NCI-H748 (cell line): ENCODE measurements at regions not wholly inside any gene's neighbourhood (a gene's known extent, or its start where the extent isn't known, plus 50 kb on each side); places are given as distances from the start of the nearest gene placed in this dataset.
"Not testable (repeated sequence)": the region's sequence is repeated elsewhere in the genome, so short reads cannot be mapped to it uniquely, and the experiment has no call there.

ENCODE experiments used
- DNase-seq: peaks from one replicate; lab custom pipeline; 2025; ENCODE audit not compliant: unreplicated experiment; lab: John Stamatoyannopoulos, UW

GRCh38 chr16:60815865-60816264, 1220.4 kb downstream of the CDH8 start:
- no peak for DNase-seq

GRCh38 chr16:60815033-60815432, 1221.2 kb downstream of the CDH8 start:
- DNase-seq = no peak

DNA sequence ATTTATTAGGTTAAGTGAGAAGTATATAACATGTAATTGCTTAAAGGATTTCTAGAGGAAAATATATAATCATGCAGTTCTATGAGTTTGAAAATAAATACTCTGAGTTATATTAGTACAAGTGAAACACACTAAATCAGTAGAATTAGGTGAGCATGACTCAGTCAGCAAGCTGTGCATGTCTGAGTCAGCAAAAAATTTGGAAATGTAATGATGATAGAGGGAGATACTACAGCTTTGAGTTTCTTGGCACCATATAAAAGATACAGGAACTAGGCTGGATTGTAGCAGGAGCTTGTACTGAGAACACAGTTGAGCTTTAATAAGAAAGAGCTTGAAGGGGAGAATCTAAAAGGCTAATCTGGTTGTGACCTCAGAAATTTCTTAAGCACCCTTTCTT, 1224.6 kb downstream of the CDH8 start:
- DNase-seq = no peak

- no peak for DNase-seq
Observed at GRCh38 chr16:60811051-60811608, 1225.1 kb downstream of the CDH8 start.

DNA sequence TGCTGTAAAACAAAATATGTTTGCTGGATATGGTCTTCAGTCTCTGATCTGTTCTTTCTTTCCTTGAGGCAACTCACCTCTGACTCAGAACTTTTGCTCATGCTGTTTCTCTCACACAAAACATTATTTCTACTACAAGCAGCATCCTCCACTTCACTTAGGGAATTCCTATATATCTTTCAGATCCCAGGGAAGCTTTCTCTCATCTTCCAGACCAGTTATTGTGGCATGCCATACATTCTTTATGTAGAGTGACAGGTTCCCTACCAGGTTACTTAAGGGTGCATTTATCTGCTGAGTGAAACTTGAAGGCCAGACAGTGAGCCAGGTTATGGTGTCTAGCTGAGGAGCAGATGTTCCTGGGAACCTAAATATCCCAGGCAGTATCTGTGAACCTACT, 1226.0 kb downstream of the CDH8 start:
- DNase-seq = no peak

GRCh38 chr16:60792437-60792836, 1243.8 kb downstream of the CDH8 start:
- DNase-seq = peak; percentile 75

DNA sequence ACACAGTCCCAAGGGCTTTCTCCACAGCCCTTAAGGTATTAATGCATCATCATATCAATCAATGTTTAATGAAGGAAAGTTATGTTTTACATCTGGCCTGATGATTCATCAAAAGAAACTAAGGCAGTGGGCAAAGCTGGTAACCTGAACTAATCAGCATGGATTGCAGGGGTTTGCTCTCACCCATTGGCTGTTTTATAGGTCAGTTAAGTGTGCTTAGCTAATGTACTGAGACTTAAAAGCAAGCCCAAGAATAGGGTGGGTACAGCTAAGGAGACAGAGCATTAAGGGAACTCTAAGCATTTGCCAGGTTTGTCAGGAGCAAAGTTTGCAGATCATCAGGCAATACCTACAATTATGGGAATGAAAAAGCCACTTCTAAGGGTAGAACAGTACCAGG, 1247.6 kb downstream of the CDH8 start:
- no peak for DNase-seq

DNA sequence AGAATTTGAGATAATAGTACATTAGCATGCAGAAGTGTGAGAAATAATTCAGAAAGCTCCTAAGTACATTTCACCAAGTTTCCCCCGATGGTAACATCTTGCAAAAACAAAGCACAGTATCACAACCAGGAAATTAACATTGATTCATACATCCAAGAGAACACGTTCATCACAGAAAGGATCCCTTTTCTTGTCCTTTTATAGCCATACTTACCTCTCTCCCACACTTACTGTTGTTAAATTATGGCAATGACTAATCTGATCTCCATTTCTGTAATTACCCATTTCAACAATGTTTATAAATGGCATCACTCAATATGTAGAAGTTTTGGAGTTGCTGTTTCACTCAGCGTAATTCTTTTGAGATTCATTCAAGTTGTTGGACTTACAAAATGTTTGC, 1260.0 kb downstream of the CDH8 start:
- no peak for DNase-seq

- no peak for DNase-seq
Observed at GRCh38 chr16:60771138-60771537, 1265.1 kb downstream of the CDH8 start.

DNA sequence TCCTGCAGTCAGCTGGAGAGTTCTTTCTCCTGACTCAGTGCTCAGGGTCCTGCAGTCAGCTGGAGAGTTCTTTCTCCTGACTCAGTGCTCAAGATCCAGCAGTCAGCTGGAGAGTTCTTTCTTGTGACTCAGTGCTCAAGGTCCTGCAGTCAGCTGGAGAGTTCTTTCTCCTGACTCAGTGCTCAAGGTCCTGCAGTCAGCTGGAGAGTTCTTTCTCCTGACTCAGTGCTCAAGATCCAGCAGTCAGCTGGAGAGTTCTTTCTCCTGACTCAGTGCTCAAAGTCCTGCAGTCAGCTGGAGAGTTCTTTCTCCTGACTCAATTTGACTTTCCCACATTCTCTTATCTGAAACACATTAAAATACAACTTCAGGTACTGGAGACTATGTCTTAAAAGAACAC, 1265.9 kb downstream of the CDH8 start:
- not testable (repeated sequence) for DNase-seq

DNA sequence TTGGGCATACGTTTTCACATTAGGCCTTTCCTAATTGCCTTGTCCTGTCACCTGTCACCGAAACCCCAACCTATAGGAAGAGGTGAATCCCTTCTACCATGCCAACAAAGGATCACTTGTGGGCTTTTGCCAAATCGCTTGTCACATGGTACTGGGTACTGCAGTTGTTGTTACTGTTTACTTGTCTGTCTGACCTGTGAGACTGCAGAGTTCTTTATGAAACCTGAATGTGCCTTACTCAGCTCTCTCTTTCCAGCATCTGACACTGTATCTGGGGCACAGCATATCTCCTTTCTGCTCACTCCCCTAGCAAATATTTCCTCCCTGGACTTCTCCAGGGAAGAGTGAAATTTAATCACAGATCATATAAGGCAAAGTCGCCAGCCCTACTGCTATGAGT, 1272.4 kb downstream of the CDH8 start:
- no peak for DNase-seq

- peak; percentile 3 for DNase-seq
Observed at GRCh38 chr16:60755907-60756306, 1280.3 kb downstream of the CDH8 start.

- DNase-seq = no peak
Observed at GRCh38 chr16:60748366-60748765, 1287.9 kb downstream of the CDH8 start.

GRCh38 chr16:60744198-60744597, 1292.0 kb downstream of the CDH8 start:
- no peak for DNase-seq

DNA sequence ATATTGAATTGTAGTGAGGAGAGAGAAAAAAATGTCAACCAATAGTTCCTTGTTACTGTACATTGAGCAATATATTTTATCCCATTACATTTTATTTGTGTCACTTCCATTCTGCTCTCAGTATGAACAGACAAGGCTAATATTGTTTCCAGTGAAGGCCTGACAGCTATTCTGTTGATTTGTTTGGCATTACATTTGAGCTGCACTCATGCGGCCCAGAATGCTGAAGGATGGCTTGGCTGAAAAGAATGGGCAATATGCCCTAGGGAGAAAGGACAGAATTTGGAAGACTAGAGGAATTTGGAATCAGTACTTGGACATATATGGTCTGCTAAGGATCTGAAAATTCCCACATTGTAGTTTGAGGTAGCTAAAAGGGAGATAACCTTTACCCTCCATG, 1294.4 kb downstream of the CDH8 start:
- no peak for DNase-seq

GRCh38 chr16:60739737-60740683, 1296.2 kb downstream of the CDH8 start:
- DNase-seq = no peak

DNA sequence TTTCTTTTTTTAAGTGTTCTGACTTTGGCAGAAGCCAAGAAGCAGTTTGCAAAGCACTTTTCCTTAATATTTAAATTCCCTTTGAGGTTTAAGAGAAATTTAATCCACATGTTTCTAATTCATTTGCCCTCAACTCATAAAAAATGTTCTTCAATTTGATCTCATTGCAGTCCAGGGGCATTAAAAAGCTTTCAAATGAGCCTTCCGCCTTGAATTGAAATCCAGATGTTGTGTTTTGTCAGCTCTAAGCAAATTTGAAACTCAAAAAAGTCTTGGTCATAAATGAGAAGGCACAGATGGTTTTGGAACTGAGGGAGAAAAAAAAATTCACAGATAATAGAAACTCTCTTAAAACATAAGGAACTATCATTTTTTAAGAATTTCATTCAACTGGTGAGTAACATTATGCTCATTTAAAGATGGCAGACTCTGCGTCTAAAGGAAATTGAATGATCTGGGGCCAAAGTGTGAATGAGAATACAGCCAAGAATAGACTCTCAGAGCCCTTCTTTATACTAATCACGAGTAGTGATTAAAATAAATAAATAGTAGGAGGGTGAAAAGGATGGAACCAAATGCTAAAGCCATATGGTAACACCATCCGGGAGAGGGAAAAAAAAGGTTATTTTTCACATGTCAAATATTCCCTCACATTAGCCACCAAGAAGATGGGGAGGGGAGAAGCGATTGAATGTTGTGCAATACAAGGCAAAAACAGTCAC, 1304.7 kb downstream of the CDH8 start:
- DNase-seq = no peak

GRCh38 chr16:60729051-60729450, 1307.2 kb downstream of the CDH8 start:
- no peak for DNase-seq

GRCh38 chr16:60727851-60728250, 1308.4 kb downstream of the CDH8 start:
- DNase-seq = no peak

DNA sequence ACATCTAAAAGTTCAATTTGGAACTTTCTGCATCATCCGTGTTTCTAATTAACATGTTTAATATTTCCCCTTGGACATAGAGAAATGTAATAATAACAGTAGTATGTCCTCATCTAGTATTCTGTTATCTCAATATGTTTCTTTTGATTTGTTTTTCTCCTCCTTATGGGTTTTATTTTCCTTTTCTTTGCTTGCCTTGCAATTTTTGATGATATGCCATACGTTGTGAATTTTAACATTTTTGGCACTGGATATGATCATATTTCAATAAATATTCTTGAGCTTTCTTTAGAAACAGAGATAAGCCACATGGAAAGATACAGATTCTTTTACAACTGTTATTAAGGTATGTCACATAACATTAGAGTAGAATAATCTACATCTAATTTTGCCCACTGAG, 1316.2 kb downstream of the CDH8 start:
- DNase-seq = no peak

DNA sequence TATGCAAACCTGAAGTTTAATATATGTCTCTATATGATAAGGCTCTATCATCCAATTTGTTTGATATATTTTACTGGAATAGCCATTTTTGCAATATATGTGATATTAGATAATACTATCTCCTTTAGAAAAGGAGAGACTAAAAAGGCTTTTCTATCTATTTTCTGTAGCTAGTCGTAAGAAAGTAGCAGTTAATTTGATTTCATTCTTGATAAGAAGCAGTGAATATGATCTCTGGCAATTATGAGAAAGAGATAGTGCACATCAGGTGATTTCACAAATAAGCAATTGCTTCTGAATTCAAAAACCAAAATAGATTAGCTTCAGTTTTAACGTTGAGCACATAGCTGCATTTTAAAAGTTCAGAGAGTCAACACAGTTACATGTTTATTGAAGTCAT, 1318.4 kb downstream of the CDH8 start:
- DNase-seq = no peak

GRCh38 chr16:60712144-60712543, 1324.1 kb downstream of the CDH8 start:
- peak; percentile 3 for DNase-seq
